HUES48 (cell line): ENCODE measurements at regions not wholly inside any gene's neighbourhood (a gene's known extent, or its start where the extent isn't known, plus 50 kb on each side); places are given as distances from the start of the nearest gene placed in this dataset.

Experiments
- H3K27ac ChIP-seq: one replicate; pipeline ENCODE4 v1.7.0; 2013; ENCODE audit warnings: low read depth, low read length, inconsistent platforms
- H3K27me3 ChIP-seq: 2 replicates; pipeline ENCODE4 v1.6.1; 2013; ENCODE audit warnings: mild to moderate bottlenecking, low read length; ENCODE audit not compliant: control insufficient read depth, insufficient read depth
- H3K36me3 ChIP-seq: 2 replicates; pipeline ENCODE4 v1.6.1; 2013; ENCODE audit warnings: low read length; ENCODE audit not compliant: control insufficient read depth, insufficient read depth
- H3K4me1 ChIP-seq: 2 replicates; pipeline ENCODE4 v1.6.1; 2013; ENCODE audit warnings: mild to moderate bottlenecking, low read length; ENCODE audit not compliant: control insufficient read depth, insufficient read depth
- H3K4me3 ChIP-seq: 2 replicates; pipeline ENCODE4 v1.5.1; 2013; ENCODE audit warnings: mild to moderate bottlenecking, low read depth, low read length
- H3K9ac ChIP-seq: 2 replicates; pipeline ENCODE4 v1.6.1; 2013; ENCODE audit warnings: mild to moderate bottlenecking, low read depth, low read length, moderate library complexity
- H3K9me3 ChIP-seq: 2 replicates; pipeline ENCODE4 v1.6.1; 2013; ENCODE audit warnings: low read length; ENCODE audit not compliant: control insufficient read depth, insufficient read depth

DNA sequence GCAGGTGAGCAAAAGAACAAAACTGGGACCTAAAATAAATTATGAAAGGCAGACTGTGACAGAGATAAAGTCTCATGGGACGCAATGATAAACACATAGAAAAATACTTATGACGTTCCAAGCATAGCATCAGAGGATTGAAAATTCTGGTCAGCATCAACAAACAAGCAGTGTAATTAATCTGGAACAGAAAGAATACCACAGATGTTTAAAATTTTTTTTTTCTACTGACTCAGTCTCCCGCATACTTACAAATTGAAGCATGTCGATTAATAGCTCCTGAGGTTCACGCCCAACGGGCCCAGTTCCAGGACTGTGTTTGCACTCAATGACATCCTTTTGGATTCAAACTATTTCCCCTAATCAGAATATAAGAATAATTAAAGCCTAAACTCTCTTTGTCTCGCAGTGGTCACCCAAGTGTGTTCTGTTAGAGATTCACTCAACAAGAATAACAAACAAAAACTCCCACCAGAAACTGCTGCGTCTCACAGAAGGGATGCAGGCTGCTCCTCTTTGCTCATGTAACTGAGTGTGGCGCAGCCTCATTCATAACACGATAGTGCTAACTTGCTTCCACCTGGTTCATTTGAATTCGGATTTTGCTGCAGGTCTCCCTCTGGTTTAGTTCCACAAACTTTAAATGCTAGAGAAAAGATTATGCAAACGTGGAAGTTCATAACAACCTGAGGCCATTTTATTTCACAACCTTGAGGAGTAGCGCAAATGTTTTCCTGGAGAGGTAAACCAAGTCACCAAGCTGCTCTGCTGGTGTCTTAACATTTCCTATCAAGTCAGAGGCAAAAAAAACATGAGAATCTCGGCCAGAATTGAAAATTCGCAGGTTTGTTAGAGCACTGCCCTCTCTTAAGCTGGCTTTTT lies 69.0 kb upstream of the CITED2 start:
- no peaks in the 10 kb centered on the region for H3K9me3 ChIP-seq
- H3K27me3 ChIP-seq, result no peaks in the 10 kb centered on the region
- no peak overlapping the region for H3K27ac ChIP-seq
- H3K4me1 ChIP-seq, result no peaks in the 10 kb centered on the region
- no peaks in the 10 kb centered on the region for H3K36me3 ChIP-seq
- H3K9ac ChIP-seq, result no peak overlapping the region
- no peak overlapping the region for H3K4me3 ChIP-seq

DNA sequence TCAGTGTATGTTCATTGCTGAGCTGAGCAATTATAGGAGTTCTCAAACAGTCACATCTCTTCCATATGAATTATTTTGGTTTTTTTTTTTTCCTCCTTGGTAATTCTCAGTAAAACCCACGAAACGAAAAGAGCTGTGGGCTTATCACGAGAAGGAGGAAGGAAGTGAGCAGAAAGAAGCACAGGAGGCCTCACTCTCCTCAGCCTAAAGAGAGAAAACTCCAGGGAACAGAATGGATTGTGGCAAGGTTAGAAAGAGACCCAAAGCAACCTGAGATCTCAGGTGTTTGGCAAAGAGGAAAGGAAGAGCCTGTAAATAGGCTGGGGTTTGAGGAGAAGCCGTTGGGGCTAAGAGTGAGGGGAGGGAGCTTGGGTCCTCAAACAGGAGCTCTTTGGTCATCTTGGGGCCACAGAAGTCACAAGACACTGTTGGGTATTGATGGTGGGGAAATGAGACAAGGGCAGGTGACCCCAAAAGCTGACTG lies 67.8 kb upstream of the CITED2 start:
- no peak overlapping the region for H3K27ac ChIP-seq
- no peaks in the 10 kb centered on the region for H3K27me3 ChIP-seq
- no peak overlapping the region for H3K9ac ChIP-seq
- H3K4me1 ChIP-seq, result no peaks in the 10 kb centered on the region
- H3K4me3 ChIP-seq, result no peak overlapping the region
- H3K36me3 ChIP-seq, result no peaks in the 10 kb centered on the region
- no peaks in the 10 kb centered on the region for H3K9me3 ChIP-seq

DNA sequence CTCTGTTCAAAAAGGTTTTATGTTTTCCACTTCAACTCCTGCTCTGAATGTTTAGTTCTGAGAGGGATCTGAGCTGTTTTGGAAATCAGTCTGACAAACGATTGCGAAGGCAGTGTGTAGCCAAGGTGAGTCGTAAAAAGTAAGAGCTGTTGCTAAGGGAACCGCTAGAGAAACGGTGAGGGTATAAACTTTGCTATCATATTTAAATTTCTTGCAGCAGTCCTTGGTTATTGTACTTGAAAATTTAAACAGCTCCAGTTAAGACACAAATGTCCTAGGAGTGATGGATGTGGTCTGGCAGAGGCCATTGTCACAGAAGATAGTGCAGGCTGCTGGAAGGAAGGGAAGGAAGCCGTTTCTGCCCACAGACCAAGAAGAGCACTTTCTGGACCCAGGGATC lies 64.9 kb upstream of the CITED2 start:
- no peak overlapping the region for H3K27ac ChIP-seq
- H3K27me3 ChIP-seq, result no peaks in the 10 kb centered on the region
- no peaks in the 10 kb centered on the region for H3K4me1 ChIP-seq
- H3K36me3 ChIP-seq, result no peaks in the 10 kb centered on the region
- H3K9me3 ChIP-seq, result no peaks in the 10 kb centered on the region
- H3K9ac ChIP-seq, result no peak overlapping the region
- no peak overlapping the region for H3K4me3 ChIP-seq

DNA sequence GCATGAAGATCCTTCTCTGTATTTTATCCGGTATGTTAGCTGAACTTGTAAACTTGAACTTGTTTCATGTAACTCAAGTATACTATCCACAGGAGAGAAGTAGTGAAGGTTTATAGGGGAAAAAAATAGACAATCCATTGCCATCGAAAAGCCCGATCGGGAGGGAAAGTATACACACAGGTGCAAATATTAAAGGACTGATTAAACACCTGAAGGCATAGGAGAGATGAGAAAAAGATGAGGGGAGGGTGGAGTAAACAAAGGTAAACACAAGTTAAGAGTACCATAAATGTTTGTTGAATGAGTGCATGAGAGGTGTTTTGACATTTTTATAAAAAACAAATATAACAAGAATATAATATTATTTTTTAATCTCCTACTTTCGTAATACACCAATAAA lies 64.3 kb upstream of the CITED2 start:
- no peaks in the 10 kb centered on the region for H3K4me1 ChIP-seq
- no peak overlapping the region for H3K27ac ChIP-seq
- H3K4me3 ChIP-seq, result no peak overlapping the region
- no peaks in the 10 kb centered on the region for H3K9me3 ChIP-seq
- no peaks in the 10 kb centered on the region for H3K36me3 ChIP-seq
- H3K9ac ChIP-seq, result no peak overlapping the region
- H3K27me3 ChIP-seq, result no peaks in the 10 kb centered on the region

DNA sequence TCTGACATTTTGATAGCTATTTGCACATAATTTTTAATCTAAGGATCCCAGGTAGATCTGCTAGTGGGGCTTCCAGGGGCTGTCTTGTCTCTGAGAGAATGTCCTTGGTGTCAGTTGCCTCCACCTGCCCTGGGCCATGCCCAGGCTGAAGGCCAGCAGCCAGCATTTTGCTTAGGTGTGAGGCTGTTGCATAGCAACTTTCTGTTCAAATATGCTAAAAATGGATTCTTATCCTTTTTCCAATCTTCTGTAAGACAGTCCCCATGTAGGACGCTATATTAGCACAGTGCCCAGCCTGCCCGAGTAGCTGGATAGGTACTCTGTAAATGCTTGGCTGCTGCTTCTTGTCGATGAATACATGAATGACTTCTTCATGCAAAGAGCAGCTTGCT lies 62.5 kb upstream of the CITED2 start:
- Histone ChIP-seq H3K9ac (no peak overlapping the region), H3K9me3 (no peaks in the 10 kb centered on the region), H3K27me3 (no peaks in the 10 kb centered on the region), H3K4me3 (no peak overlapping the region), H3K27ac (no peak overlapping the region), H3K4me1 (no peaks in the 10 kb centered on the region), H3K36me3 (no peaks in the 10 kb centered on the region)

DNA sequence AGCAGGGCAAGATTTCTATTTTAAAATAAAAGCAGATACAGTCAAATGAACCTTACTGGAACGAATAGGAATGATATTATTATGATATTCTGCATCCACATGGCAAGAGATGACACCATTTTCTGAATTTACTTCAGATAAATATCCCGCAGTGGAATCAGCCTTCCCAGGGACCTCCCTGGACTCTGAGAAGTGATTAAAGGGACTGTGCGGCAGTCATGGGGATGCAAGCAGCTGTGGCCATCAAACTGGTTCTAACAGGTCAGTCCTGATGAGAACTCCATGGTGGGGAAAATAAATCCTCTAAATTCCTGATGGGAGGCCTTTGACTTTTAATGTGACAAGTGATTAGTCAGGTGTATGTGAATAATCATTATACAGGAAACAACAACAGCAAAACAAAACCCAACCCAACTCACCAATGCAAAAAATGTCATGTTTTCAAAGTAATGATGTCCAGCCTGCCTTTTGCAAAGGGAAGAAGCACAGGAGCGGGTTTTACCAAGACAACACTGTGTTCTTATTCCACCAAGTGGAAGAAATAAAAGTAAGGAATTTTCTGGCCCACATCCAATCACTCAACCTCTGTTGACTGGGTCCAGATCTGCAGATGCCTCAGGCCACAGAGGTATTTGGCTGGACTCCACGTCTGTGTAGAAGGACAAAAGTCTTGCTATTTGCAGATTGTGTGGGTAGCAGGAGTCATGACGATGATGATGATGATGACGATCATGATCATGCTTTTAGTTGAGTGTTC lies 61.9 kb upstream of the CITED2 start:
- no peaks in the 10 kb centered on the region for H3K9me3 ChIP-seq
- H3K9ac ChIP-seq, result no peak overlapping the region
- H3K27me3 ChIP-seq, result no peaks in the 10 kb centered on the region
- H3K4me3 ChIP-seq, result no peak overlapping the region
- no peaks in the 10 kb centered on the region for H3K4me1 ChIP-seq
- no peak overlapping the region for H3K27ac ChIP-seq
- no peaks in the 10 kb centered on the region for H3K36me3 ChIP-seq

DNA sequence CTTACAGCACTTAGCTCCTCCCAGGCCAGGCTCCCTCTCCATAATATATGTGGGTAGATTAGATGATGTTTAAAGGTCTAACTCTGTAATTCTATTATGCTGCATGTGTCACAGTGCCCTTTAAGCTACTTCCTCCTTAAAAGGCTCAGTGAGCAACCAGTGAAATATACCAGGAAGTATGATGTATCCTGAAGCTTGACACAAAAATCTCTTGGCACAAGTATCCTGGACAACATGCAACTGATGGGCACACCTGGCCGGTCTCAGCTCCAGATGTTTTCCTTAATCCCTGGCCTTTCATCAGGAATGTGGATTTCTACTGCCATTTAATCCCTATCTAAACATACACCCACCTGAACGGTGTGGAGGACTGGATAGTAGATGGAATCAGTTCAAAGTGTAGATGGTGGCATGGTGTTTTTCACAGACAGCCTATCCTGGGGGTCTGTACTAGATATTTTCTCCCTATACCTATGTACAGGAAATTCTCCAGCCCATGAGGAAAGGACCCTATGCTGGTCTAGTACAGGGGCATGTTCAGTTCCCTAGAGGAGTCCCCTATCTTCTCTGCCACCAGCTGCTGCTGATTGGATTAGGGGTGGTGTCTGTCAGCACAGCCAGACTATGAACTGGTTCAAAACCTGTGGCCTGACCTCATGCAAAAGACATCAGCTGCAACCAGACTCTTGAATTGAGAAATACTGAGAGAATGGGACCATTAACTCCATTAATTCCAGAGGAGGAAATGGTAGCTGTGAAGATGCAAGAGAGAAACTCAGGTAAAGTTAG lies 59.4 kb upstream of the CITED2 start:
- Histone ChIP-seq H3K4me3 (no peak overlapping the region), H3K27ac (no peak overlapping the region), H3K27me3 (no peaks in the 10 kb centered on the region), H3K4me1 (no peaks in the 10 kb centered on the region), H3K9ac (no peak overlapping the region), H3K9me3 (no peaks in the 10 kb centered on the region), H3K36me3 (no peaks in the 10 kb centered on the region)

DNA sequence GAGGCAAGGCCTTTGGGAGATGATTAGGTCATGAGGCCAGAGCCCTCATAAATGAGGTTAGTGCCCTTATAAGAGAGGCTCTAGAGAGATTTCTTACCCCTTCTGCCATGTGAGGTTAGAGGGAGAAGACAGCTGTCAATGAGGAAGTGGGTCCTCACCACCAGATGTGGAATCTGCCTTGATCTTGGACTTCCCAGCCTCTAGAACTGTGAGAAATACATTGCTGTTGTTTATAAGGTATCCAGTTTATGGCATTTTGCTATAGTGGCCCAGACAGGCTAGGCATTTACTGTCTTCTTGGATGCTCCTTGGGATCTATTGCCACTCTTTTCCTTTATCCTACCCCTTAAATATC lies 57.1 kb upstream of the CITED2 start:
- Histone ChIP-seq H3K9ac (no peak overlapping the region), H3K36me3 (no peaks in the 10 kb centered on the region), H3K4me1 (no peaks in the 10 kb centered on the region), H3K9me3 (no peaks in the 10 kb centered on the region), H3K27me3 (no peaks in the 10 kb centered on the region), H3K4me3 (no peak overlapping the region), H3K27ac (no peak overlapping the region)

DNA sequence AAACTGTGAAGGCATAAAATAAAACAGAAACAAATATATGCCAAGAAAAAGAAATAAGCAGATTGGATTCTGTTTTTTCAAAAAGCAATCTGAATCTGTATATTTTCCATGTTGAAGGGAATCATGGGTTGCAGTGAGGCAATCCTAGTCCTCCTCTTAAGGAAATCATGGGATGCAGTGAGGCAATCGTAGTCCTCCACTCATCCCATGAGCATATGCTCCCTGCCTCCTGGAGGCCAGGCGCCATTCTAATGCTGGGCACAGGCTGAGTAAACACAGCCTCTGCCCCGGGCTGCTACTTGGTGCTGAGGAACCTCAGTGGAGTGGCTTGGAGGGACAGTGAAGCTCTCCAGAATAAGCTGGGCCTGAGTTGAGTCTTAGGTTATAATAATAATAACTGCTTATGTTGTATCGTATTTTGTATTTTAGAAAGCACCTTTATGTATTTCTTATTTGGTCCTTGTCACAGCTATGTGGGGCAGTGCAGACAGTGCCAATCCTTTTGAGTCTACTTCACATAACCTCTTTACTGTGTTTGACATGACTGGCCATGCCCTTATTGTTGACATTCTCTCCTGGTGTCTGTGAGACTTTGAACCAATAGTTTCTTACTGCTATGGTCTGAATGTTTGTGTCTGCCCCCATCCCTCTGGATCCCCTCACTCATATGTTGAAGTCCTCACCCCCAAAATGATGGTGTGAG lies 56.6 kb upstream of the CITED2 start:
- Histone ChIP-seq H3K27ac (no peak overlapping the region), H3K36me3 (no peaks in the 10 kb centered on the region), H3K9me3 (no peaks in the 10 kb centered on the region), H3K27me3 (no peaks in the 10 kb centered on the region), H3K4me1 (no peaks in the 10 kb centered on the region), H3K9ac (no peak overlapping the region), H3K4me3 (no peak overlapping the region)

DNA sequence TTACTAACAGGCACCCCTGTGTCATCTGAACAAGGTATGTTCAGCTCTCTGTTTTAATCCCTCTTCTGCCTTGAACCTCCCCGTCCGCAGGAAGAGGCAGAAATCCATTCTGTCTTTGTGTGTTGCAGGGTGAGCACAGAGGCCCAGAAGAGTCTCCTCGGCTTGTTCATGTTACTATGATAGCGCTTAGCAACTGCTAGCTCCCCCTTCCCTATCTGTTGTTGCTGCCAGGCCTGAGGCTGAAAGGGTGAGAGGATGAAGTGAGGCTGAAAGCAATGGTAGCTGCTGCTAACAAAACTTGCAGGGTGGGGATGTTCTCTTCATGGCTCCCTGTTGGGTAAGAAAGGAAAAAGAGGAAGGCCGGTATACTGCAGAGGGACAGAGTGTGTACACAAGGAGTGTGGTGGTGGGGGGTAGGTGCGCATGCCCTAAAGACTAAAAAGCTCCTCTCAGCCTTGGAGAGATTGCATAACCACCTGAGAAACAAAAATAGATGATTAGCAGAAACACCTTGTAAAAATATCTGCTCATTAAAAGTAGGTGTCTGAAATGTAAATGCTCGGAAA lies 55.2 kb upstream of the CITED2 start:
- Histone ChIP-seq H3K4me1 (no peaks in the 10 kb centered on the region), H3K27ac (no peak overlapping the region), H3K9ac (no peak overlapping the region), H3K4me3 (no peak overlapping the region), H3K27me3 (no peaks in the 10 kb centered on the region), H3K9me3 (no peaks in the 10 kb centered on the region), H3K36me3 (no peaks in the 10 kb centered on the region)
